ENCODE measurements at regions not wholly inside any gene's neighbourhood (a gene's known extent, or its start where the extent isn't known, plus 50 kb on each side); places are given as distances from the start of the nearest gene placed in this dataset.

DNA sequence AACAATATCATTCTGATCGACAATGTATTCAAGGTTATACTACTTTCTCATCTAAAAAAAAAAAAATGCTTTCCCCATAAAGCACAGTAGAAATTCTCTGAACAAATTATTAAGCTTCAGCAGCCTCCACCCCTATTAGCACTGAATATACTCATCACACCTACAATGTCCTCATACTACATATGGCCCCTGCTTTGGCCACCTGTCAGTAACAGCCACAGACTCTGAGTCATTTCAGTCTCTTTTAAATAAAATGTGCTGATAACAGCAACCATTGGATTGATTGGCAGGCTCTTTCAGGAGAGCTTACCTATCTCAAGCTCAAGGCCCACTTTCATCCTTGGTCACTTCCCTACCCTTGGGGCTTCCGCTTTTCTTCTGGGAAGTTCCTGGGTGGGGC, 236.7 kb downstream of the TMX3 start:
- TF ChIP-seq, protein P1, sequence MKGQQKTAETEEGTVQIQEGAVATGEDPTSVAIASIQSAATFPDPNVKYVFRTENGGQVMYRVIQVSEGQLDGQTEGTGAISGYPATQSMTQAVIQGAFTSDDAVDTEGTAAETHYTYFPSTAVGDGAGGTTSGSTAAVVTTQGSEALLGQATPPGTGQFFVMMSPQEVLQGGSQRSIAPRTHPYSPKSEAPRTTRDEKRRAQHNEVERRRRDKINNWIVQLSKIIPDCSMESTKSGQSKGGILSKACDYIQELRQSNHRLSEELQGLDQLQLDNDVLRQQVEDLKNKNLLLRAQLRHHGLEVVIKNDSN (IDR thresholded peaks at IDR 0.05): no peak
- TF ChIP-seq, protein P2, sequence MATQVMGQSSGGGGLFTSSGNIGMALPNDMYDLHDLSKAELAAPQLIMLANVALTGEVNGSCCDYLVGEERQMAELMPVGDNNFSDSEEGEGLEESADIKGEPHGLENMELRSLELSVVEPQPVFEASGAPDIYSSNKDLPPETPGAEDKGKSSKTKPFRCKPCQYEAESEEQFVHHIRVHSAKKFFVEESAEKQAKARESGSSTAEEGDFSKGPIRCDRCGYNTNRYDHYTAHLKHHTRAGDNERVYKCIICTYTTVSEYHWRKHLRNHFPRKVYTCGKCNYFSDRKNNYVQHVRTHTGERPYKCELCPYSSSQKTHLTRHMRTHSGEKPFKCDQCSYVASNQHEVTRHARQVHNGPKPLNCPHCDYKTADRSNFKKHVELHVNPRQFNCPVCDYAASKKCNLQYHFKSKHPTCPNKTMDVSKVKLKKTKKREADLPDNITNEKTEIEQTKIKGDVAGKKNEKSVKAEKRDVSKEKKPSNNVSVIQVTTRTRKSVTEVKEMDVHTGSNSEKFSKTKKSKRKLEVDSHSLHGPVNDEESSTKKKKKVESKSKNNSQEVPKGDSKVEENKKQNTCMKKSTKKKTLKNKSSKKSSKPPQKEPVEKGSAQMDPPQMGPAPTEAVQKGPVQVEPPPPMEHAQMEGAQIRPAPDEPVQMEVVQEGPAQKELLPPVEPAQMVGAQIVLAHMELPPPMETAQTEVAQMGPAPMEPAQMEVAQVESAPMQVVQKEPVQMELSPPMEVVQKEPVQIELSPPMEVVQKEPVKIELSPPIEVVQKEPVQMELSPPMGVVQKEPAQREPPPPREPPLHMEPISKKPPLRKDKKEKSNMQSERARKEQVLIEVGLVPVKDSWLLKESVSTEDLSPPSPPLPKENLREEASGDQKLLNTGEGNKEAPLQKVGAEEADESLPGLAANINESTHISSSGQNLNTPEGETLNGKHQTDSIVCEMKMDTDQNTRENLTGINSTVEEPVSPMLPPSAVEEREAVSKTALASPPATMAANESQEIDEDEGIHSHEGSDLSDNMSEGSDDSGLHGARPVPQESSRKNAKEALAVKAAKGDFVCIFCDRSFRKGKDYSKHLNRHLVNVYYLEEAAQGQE (IDR thresholded peaks at IDR 0.05; ENCODE audit: low read depth): no peak
- TF ChIP-seq, protein P3, sequence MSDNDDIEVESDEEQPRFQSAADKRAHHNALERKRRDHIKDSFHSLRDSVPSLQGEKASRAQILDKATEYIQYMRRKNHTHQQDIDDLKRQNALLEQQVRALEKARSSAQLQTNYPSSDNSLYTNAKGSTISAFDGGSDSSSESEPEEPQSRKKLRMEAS (IDR thresholded peaks at IDR 0.05): no peak
- TF ChIP-seq EP300 (IDR thresholded peaks at IDR 0.05; ENCODE audit: borderline replicate concordance): no peak
- no peak for TF ChIP-seq ZBTB7A (IDR thresholded peaks at IDR 0.05; ENCODE audit: low read depth)
- no peak for TF ChIP-seq NFIC (IDR thresholded peaks at IDR 0.05)
- no peak for TF ChIP-seq TAF1 (IDR thresholded peaks at IDR 0.05; ENCODE audit: low read depth)
- no peak for TF ChIP-seq TEAD4 (IDR thresholded peaks at IDR 0.05)
- no peak for TF ChIP-seq RAD21 (IDR thresholded peaks at IDR 0.05; ENCODE audit: low read depth)
- TF ChIP-seq TCF12 (IDR thresholded peaks at IDR 0.05; ENCODE audit: low read depth): no peak
- no peak for TF ChIP-seq FOXM1 (IDR thresholded peaks at IDR 0.05; ENCODE audit: borderline replicate concordance, low read depth)

Data from Ishikawa (cell line).